ENCODE measurements at regions not wholly inside any gene's neighbourhood (a gene's known extent, or its start where the extent isn't known, plus 50 kb on each side); places are given as distances from the start of the nearest gene placed in this dataset.
"Not testable (repeated sequence)": the region's sequence is repeated elsewhere in the genome, so short reads cannot be mapped to it uniquely, and the experiment has no call there.

DNA sequence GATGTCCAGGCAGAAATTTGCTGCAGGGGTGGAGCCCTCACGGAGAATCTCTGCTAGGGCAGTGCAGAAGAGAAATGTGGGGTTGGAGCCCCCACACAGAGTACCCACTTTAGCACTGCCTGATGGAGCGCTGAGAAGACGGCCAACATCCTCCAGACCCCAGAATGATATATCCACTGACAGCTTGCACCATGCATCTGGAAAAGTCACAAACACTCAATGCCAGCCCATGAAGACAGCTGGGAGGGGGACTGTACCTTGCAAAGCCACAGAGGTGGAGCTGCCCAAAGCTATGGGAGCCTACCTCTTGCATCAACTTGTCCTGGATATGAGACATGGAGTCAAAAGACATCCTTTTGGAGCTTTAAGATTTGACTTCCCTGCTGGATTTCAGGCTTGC lies 426.3 kb upstream of the FAM174A start:
- no peak for DNase-seq
- intact Hi-C loops (cut with DNase I): no loop called here

DNA sequence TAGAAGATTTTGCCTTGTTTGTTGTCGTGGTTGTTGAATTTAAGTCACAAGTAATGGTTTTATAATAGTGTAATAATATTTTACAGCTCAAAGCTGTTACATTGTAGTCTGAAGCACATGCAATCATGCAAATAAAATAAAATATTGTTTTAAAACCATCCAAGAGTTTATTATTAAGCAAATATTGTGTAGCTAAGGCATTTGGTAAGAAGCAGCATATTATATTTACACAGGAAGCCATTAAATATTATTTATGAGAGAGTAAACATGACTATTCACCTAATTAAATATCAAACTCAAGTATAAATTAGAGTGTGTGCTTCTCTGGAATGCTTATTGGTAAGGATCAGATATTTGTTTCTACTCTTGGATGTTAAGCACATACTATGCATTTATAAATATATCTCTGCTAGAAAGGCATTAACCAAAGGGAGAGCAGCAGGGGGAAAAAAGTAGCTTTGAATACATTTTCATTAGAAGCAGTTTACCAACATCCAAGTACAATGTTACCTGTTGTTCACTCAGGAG lies 431.5 kb upstream of the FAM174A start:
- DNase-seq; intact Hi-C loops (cut with DNase I): not testable (repeated sequence)

DNA sequence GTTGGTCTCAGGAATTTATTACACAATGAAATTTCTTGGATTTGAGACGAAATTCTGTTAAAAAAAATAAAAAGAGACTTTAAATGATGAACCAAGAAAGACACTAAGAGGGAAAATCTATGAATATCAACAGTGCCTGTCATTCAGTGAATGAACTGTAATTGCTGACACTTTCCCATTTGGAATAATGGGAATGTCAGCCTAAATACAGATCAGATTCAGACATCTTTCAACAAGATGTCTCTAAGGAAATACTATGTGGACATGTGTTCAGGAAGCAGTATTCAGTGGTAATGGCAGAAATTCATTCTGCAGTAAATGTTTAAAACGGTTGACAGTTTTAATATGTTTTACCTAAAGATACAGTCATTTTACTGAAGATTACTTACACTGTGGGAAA lies 433.7 kb upstream of the FAM174A start:
- DNase-seq; intact Hi-C loops (cut with DNase I): not testable (repeated sequence)

DNA sequence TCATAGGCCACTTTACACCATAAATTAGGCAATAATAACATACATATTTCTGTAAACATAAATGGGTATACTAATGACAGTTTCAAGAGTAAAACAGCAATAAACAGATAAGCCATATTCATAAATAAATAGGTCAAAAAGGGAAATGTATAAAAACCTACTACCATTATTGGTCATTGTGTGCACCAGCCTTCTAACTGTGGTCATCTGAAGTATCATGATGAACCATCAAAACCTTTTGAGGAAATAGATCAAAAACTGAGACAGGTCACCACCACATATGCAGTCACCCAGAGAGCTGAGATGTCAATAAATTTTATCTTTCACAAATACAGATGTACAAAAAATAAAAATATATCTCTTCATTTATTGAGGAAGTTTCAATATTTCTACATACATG lies 438.8 kb upstream of the FAM174A start:
- DNase-seq; intact Hi-C loops (cut with DNase I): not testable (repeated sequence)

DNA sequence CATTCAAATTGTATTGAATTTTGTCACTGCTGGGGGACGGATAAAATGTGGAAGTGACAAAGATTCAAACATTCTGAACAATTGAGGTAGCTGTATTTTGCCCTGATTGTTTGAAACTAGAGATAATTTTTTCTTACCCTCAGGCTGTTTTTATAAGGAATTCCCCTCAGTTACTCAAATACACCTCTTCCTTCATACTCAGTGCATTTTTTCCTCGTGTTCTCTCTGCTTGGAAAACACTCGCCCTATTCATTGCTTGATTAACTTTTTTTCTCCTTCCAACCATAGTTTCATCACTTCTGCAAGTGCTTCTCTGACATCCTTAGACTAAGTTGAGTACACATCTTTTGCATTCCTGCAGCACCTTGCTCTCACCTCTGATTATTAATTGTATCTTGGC lies 454.5 kb upstream of the FAM174A start:
- intact Hi-C loops (cut with DNase I); DNase-seq: not testable (repeated sequence)

DNA sequence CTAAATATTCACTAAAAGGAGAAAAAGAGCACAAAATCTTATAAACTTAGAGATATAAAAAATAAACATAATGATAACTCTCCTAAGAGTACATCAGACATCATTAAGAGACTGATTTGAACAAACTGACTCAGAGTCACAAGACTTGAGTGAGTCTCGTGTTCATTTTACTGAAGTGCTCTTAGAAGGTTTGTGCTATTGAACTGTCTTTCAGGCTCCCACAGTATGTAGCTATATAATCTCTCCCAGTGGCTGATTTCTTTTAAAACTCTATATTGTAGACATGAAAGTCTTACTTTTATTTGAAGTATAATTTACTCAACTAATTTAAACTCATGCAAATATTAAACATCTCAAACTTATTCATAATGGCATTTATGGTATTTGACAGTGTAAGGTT lies 456.0 kb upstream of the FAM174A start:
- intact Hi-C loops (cut with DNase I); DNase-seq: not testable (repeated sequence)

DNA sequence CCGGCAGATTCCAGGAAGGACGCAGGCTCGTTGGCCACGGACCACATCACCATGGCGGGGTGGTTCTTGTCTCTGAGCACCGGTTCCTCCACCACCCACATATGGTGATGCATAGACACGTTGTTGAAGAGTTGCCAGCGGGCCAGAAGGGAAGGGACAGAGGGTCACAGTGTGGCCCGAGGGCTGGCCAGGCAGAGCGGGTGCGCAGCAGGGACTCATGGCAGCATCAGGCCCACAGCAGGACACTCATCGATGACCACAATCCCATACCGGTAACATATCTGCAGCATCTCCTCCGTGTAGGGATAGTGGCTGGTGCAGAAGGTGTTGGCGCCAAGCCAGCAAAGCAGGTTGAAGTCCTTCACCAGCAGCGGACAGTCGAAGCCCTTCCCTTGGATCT lies 469.2 kb upstream of the FAM174A start:
- intact Hi-C loops (cut with DNase I): not testable (repeated sequence)

DNA sequence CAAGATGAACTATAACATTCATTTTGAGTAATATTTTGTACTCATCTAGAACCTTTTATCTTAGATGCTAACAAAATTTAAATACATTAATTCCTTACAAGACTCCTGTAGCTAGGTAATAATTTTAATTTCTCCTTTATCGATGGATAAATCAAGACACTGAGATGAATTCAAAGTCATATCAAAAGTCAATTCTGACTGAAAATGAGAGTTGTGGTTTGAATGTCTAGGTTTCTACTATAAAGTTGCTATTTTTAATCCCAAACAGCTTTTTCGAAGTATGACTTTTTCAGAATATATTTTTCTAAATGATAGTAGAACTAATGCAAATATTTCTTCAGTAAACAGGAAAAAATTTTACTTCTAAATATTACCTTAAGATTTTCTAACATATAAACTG lies 491.7 kb upstream of the FAM174A start:
- intact Hi-C loops (cut with DNase I): no loop called here
- DNase-seq: no peak

More for the DNA sequence above, 469.2 kb upstream of the FAM174A start:
- not testable (repeated sequence) for DNase-seq

DNA sequence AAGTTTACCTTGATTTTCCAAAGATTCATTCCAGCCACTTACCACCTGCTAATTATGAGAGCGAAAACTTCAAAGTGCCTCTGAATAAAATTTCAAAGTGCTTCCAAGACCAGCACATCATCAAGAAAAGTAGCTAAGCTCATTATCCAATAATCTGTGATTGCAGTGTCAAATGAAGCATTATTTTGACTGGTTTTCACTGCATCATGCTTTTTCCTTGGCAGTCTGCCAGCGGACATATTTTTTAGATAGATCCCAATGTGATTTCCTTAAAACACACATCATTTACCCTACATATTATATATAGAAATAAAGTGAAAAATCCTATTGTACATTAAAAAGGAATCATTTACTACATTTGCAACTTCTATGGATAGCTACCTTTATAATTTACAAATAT lies 508.6 kb upstream of the FAM174A start:
- intact Hi-C loops (cut with DNase I): no loop called here
- DNase-seq: no peak

DNA sequence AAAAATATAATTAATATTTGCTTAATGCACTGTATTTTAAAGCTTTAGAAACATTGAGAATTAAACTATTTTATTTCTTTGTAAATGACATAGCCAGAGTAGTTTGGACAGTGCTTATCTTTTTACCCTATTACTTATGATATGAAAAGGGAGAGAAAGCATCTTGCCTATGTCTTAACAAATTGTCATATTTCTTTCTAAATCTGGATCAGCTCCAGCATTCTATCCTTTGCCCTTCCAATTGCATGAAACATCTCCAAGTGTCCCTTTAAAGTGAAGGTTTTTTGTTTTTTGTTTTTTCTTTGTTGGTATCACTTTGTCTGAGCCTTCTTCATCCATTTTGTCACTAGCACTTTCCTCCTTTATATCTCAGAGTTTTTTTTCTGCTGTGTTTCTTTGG lies 511.6 kb upstream of the FAM174A start:
- intact Hi-C loops (cut with DNase I): no loop called here
- no peak for DNase-seq

DNA sequence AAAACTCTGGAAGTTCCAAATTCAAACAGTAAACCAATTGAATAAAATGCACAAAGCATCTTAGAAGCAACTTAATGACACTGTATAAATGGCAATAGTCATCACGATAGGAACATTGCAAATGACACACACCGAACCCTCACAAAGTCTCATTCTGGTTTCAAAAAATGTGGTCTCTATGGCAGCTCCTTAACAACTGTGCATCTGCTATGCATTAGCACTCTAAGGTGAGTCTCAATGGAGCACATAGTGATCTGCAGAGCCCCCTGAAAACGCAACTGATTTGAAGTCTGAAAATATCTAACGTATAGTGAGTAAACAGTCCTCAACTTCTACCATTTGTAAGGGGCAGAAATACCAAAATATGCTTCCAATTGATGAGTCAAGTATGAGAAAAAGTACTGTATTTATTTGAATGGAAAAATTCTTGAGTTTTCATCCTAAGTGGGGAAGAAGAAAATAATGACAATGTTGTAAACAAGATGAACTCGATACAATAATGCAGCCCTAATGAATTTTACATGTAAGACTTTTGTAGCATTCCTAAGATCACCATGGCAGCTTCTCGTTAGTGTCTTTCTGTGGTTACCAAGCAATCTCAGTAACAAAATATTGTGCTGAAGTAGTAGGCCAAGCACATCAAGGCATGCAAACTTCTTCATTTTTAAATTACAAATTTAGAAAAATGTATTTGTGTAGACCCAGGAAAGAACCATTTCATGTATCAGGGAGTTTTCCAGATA lies 517.5 kb upstream of the FAM174A start:
- no peak for DNase-seq
- intact Hi-C loops (cut with DNase I): no loop called here

DNA sequence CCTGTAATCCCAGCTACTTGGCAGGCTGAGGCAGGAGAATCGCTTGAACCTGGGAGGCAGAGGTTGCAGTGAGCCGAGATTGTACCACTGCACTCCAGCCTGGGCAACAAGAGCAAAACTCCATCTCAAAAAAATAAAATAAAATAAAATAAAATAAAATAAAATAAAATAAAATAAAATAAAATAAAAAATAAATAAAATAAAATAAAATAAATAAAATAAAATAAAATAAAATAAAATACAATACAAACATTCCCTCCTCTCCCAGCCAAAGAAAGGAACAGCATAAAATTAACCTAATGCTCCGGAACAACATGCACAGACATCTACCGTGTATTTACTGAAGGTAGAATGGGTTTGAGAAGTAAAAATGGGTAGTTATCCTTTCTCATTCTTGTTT lies 521.9 kb upstream of the FAM174A start:
- DNase-seq; intact Hi-C loops (cut with DNase I): not testable (repeated sequence)

DNA sequence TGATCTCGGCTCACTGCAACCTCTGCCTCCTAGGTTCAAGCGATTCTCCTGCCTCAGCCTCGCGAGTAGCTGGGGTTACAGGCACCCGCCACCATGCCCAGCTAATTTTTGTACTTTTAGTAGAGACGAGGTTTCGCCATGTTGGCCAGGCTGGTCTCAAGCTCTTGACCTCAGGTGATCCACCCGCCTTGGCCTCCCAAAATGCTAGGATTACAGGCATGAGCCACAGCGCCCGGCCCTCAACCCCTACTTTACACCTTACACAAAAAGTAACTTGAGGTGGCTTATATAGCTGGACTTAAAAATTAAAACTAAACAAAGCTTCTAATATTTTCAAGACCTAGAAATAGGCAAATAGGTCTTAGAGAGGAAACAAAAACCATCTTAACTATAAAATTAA lies 524.0 kb upstream of the FAM174A start:
- intact Hi-C loops (cut with DNase I); DNase-seq: not testable (repeated sequence)

DNA sequence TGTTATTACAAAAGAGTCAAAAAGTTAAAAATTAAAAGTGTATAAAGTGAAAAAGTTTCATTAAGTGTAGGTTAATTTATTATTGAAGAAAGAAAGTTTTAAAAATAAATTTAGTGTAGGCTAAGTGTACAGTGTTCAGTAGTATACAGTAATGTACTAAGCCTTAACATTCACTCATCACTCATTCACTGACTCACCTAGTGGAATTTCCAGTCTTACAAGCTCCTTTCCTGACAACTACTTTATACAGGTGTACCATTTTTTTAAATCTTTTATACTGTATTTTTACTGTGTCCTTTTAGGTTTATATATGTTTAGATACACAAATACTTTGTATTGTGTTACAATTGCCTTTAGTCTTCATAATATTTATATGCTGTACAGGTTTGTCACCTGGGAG lies 530.2 kb upstream of the FAM174A start:
- intact Hi-C loops (cut with DNase I): no loop called here

DNA sequence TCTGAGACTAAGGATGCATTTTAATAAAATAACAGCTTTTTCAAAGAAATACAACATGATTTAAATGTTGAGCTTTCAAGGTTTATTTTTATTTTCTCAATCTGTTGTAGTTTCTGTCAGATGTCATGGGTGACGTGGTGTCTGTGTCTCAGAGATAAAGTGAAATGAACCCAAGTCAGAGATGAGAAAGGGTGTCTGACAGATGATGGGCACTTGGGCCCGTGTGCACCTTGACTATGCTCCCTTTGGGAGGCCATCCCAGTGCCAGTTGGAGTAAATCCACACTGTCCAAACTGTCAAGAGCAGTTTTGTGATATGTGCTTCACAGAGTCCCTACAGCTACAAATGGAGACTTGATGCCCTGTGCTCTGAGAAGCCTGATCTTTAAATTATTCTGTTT lies 536.9 kb upstream of the FAM174A start:
- DNase-seq: no peak
- intact Hi-C loops (cut with DNase I): no loop called here

More for the DNA sequence above, 530.2 kb upstream of the FAM174A start:
- DNase-seq: no peak

DNA sequence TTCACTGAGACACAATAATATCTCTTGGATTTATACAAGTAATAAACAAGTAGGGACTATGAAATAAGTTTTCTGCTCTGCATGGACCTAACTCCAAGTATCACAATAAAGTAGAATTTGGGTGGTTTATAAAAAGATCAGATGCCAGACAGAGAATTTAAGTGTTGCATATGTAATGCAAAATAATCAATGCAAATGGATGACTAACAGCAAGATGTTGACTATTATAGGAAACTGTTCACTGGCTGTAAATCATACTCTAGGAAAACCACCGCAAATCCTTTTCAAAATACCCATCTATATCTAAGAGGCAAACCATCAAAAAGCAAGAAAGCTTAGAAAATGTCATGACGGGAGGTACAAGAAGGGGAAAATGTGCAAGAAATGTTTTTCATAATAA lies 539.8 kb upstream of the FAM174A start:
- no peak for DNase-seq
- intact Hi-C loops (cut with DNase I): no loop called here

DNA sequence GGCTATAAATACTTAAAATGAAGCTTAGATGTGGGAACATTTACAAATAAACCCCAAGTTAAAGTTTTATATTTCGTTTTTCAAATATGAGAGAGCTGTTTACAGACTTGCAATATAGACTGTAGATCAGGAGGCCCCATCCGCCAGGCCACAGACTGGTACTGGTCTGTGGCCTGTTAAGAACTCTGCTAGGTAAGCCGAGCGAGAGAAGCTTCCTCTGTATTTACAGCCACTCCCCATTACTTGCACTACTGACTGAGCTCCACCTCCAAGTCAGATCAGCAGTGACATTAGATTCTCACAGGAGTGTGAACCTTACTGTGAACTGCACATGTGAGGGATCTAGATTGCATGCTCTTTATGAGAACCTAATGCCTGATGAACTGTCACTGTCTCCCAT lies 561.4 kb upstream of the FAM174A start:
- DNase-seq: no peak
- intact Hi-C loops (cut with DNase I): no loop called here

DNA sequence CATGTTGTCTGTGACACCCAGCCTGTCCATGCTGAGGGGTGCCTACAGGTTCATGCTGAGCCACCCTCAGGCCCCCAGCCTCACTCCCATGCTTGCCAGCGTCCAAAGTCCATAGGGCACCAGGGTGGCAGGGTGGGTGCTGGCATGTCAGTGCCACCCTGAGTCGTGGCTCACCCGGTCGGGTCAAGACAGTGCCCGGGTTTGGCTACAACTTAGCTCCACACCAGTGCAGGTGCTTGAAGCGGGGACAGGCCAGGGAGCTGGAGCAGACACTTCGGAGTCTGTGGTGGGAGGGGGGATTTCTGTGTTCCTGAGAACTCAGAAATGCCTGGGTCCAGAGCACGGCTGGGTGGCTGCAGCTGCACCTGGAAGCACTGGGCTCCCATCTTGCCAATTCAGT lies 579.2 kb upstream of the FAM174A start:
- intact Hi-C loops (cut with DNase I): no loop called here
- DNase-seq: no peak

DNA sequence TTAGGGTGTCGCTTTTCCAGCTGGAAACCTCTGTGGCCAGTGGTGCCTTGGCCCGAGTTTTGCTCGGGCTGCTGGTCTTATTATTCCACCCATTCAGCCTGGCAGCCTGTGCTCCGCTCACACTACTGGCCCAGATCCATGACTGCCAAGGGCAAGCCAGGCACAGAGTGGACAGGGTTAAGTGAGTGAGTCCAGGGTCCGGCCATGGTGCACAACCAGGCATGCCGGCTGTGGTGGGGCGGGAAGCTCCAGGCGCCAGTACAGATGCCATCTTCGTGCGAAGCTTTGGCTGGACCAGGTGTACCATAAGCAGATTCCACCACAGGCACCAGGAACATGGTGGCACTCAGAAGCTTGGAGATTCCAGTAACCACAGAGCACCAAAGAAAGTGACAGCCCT lies 580.2 kb upstream of the FAM174A start:
- intact Hi-C loops (cut with DNase I): no loop called here
- DNase-seq: no peak

DNA sequence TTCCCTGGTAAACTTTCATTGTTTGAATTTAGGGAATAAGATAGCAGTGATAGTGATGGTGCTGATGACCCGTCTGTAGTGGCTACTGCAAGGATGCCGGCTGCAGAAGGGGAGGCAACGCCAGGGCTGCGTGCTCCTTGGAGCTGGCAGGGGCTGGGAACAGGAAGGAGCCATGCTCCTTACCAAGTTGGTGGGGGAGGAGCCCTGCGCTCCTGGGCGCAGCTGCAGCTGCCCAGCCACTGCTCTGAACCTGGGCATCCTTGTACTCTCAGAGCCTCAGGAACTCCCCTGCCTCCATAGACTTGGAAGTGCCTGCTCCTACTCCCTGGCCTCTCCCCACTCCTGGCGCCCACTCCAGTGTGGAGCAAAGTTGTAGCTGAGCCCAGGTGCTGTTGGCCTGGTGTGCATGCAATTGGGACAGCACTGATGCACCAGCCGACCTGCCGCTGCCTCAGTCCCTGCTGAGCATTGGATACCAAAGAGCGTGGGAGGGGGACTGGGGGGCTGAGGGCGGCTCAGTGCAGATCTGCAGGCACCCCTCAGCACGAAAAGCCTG lies 585.1 kb upstream of the FAM174A start:
- DNase-seq: no peak

DNA sequence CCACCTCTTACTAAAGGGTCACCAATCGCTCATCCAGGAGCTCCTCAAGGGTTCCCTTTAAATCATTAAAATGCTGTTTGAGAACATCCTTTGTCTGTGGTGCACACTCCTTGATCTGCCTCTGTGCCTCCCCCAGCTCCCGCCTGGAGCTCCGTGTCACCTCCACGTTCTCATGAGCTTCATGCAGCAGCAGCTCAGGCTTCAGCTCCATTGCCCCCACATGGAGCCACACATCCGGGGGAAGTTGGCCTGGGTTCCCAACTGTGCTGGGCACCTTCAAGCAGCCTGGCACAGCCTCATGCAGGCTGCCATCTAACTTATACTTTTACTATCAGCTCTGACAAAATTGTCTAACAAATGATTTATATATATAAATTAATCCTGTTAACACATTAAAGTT lies 585.8 kb upstream of the FAM174A start:
- no peak for DNase-seq
- intact Hi-C loops (cut with DNase I): no loop called here

More for the DNA sequence above, 585.1 kb upstream of the FAM174A start:
- intact Hi-C loops (cut with DNase I): no loop called here

Measured in head of caudate nucleus (tissue), 42 donors.